ENCODE measurements at regions not wholly inside any gene's neighbourhood (a gene's known extent, or its start where the extent isn't known, plus 50 kb on each side); places are given as distances from the start of the nearest gene placed in this dataset.
"Not testable (repeated sequence)": the region's sequence is repeated elsewhere in the genome, so short reads cannot be mapped to it uniquely, and the experiment has no call there.

- not testable (repeated sequence) for TF ChIP-seq CTCF (IDR thresholded peaks at IDR 0.05); POLR2A (IDR thresholded peaks at IDR 0.05); EP300 (IDR thresholded peaks at IDR 0.05; ENCODE audit: low read depth); POLR2AphosphoS5 (IDR thresholded peaks at IDR 0.05)
Observed at GRCh38 chr7:142434133-142434532, 176.3 kb upstream of the PRSS58 start.
